ENCODE measurements at regions not wholly inside any gene's neighbourhood (a gene's known extent, or its start where the extent isn't known, plus 50 kb on each side); places are given as distances from the start of the nearest gene placed in this dataset.

GRCh38 chr18:47720741-47721140 lies 209.7 kb downstream of the SMAD2 start:
- no peak for ATAC-seq
- no peak for TF ChIP-seq OSR1 (CRISPR knock-in tag; IDR thresholded peaks at IDR 0.05)
- TF ChIP-seq ESRRG (CRISPR knock-in tag; IDR thresholded peaks at IDR 0.05), result no peak
- no peak for TF ChIP-seq POU6F1 (CRISPR knock-in tag; IDR thresholded peaks at IDR 0.05; ENCODE audit: borderline replicate concordance, low read depth)
- TF ChIP-seq SNAI2 (CRISPR knock-in tag; IDR thresholded peaks at IDR 0.05), result no peak
- TF ChIP-seq ZNF8 (CRISPR knock-in tag; IDR thresholded peaks at IDR 0.05), result no peak
- no peak for TF ChIP-seq ARNTL (CRISPR knock-in tag; IDR thresholded peaks at IDR 0.05; ENCODE audit: borderline replicate concordance, low read depth)
- no peak for TF ChIP-seq PATZ1 (CRISPR knock-in tag; IDR thresholded peaks at IDR 0.05; ENCODE audit: borderline replicate concordance)
- no peak for TF ChIP-seq BACH2 (CRISPR knock-in tag; IDR thresholded peaks at IDR 0.05; ENCODE audit: borderline replicate concordance)
- TF ChIP-seq, protein P1, sequence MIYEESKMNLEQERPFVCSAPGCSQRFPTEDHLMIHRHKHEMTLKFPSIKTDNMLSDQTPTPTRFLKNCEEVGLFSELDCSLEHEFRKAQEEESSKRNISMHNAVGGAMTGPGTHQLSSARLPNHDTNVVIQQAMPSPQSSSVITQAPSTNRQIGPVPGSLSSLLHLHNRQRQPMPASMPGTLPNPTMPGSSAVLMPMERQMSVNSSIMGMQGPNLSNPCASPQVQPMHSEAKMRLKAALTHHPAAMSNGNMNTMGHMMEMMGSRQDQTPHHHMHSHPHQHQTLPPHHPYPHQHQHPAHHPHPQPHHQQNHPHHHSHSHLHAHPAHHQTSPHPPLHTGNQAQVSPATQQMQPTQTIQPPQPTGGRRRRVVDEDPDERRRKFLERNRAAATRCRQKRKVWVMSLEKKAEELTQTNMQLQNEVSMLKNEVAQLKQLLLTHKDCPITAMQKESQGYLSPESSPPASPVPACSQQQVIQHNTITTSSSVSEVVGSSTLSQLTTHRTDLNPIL (CRISPR knock-in tag; IDR thresholded peaks at IDR 0.05; ENCODE audit: low read depth), result no peak
- no peak for TF ChIP-seq ZC3H10 (CRISPR knock-in tag; IDR thresholded peaks at IDR 0.05)
- no peak for TF ChIP-seq ZNF70 (CRISPR knock-in tag; IDR thresholded peaks at IDR 0.05)
- TF ChIP-seq ISL1 (CRISPR knock-in tag; IDR thresholded peaks at IDR 0.05), result no peak
- TF ChIP-seq TCF4 (CRISPR knock-in tag; IDR thresholded peaks at IDR 0.05; ENCODE audit: borderline replicate concordance), result no peak
- TF ChIP-seq, protein P2, sequence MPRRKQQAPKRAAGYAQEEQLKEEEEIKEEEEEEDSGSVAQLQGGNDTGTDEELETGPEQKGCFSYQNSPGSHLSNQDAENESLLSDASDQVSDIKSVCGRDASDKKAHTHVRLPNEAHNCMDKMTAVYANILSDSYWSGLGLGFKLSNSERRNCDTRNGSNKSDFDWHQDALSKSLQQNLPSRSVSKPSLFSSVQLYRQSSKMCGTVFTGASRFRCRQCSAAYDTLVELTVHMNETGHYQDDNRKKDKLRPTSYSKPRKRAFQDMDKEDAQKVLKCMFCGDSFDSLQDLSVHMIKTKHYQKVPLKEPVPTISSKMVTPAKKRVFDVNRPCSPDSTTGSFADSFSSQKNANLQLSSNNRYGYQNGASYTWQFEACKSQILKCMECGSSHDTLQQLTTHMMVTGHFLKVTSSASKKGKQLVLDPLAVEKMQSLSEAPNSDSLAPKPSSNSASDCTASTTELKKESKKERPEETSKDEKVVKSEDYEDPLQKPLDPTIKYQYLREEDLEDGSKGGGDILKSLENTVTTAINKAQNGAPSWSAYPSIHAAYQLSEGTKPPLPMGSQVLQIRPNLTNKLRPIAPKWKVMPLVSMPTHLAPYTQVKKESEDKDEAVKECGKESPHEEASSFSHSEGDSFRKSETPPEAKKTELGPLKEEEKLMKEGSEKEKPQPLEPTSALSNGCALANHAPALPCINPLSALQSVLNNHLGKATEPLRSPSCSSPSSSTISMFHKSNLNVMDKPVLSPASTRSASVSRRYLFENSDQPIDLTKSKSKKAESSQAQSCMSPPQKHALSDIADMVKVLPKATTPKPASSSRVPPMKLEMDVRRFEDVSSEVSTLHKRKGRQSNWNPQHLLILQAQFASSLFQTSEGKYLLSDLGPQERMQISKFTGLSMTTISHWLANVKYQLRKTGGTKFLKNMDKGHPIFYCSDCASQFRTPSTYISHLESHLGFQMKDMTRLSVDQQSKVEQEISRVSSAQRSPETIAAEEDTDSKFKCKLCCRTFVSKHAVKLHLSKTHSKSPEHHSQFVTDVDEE (CRISPR knock-in tag; IDR thresholded peaks at IDR 0.05), result no peak
- TF ChIP-seq RARB (CRISPR knock-in tag; IDR thresholded peaks at IDR 0.05), result no peak

- no peak for ATAC-seq
- no peak for TF ChIP-seq ESRRG (CRISPR knock-in tag; IDR thresholded peaks at IDR 0.05)
- no peak for TF ChIP-seq PPARA (CRISPR knock-in tag; IDR thresholded peaks at IDR 0.05; ENCODE audit: borderline replicate concordance)
- no peak for TF ChIP-seq ZNF565 (CRISPR knock-in tag; conservative IDR thresholded peaks at IDR 0.05; ENCODE audit: low read depth)
- TF ChIP-seq BACH2 (CRISPR knock-in tag; IDR thresholded peaks at IDR 0.05; ENCODE audit: borderline replicate concordance), result no peak
- no peak for TF ChIP-seq GLIS3 (CRISPR knock-in tag; IDR thresholded peaks at IDR 0.05)
- TF ChIP-seq CSDC2 (CRISPR knock-in tag; IDR thresholded peaks at IDR 0.05), result no peak
- no peak for TF ChIP-seq ZNF70 (CRISPR knock-in tag; IDR thresholded peaks at IDR 0.05)
- TF ChIP-seq ZFP3 (CRISPR knock-in tag; IDR thresholded peaks at IDR 0.05), result no peak
- no peak for TF ChIP-seq ZFP30 (CRISPR knock-in tag; IDR thresholded peaks at IDR 0.05)
- no peak for TF ChIP-seq POU6F1 (CRISPR knock-in tag; IDR thresholded peaks at IDR 0.05; ENCODE audit: borderline replicate concordance, low read depth)
- TF ChIP-seq PATZ1 (CRISPR knock-in tag; IDR thresholded peaks at IDR 0.05; ENCODE audit: borderline replicate concordance), result no peak
- TF ChIP-seq, protein P2 (CRISPR knock-in tag; IDR thresholded peaks at IDR 0.05), result no peak
- no peak for TF ChIP-seq ZC3H10 (CRISPR knock-in tag; IDR thresholded peaks at IDR 0.05)
- TF ChIP-seq ARNTL (CRISPR knock-in tag; IDR thresholded peaks at IDR 0.05; ENCODE audit: borderline replicate concordance, low read depth), result no peak
- TF ChIP-seq SNAI2 (CRISPR knock-in tag; IDR thresholded peaks at IDR 0.05), result no peak
- TF ChIP-seq TCF4 (CRISPR knock-in tag; IDR thresholded peaks at IDR 0.05; ENCODE audit: borderline replicate concordance), result no peak
- TF ChIP-seq CSRNP3 (CRISPR knock-in tag; IDR thresholded peaks at IDR 0.05), result no peak
Measured at GRCh38 chr18:47719096-47719780, 211.2 kb downstream of the SMAD2 start.
